ENCODE measurements at regions not wholly inside any gene's neighbourhood (a gene's known extent, or its start where the extent isn't known, plus 50 kb on each side); places are given as distances from the start of the nearest gene placed in this dataset.
A peak's percentile ranks its signal among the peaks of the same experiment; 100 is the strongest.
"Not testable (repeated sequence)": the region's sequence is repeated elsewhere in the genome, so short reads cannot be mapped to it uniquely, and the experiment has no call there.

DNA sequence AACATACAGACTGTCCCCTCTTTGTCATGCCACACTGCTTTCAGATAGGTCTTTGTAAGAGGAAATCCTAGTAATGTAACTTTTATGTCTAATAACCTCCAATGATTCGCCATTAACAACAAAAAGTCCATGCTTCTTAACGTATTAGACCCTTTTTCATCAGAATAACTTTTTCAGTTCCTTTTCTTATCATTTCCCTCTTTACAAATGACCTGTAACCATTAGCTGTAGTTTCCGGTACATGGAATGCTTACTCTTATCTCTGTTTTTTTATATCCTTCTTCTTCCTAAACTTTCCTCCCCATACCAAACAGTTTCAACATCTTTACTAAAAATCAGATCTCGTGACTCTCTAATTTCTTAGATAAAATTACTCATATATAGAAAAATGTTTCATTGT is 268.9 kb upstream of the TYRP1 start:
- no peak for DNase-seq (ENCODE audit: low spot score)

DNA sequence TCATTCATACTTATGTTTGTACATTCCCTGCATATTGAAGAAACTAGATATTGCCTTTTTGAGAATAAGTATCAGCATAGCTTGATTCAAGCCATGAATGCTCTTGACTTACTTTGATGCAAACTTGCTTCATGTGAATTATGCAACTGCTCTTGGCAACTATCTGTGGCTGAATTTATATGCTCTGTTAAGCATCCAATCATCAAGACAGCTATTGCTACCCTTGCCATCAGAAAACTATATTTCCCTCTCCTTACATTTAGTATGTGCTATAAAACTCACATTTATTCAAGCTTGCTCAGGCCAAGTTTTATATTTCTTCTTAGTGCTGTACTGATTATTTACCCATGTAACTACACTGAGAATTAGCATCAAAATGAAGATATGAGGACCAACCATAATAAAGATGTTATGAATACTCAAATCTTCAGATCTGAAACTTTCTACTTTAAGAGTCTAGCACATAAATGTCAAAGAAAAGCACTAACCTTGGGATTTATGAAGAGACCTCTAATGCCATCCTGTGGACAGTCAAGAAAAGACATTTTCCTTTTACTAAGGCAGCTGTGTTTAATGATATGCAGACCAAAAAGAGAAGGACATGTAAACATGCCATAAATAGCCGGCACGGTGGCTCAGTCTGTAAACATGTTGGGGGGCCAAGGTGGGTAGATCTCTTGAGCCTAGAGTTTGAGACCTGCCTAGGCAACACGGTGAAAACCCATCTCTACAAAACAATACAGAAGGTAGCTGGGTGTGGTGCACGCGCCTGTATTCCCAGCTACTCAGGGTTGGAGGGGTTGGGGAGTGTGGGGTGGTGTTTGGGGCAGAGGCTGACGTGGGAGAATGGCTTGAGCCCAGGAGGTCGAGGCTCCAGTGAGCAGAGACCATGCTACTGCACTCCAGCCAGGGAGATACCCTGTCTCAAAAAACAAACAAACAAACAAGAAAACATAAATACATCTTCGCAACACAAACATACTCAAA is 267.0 kb upstream of the TYRP1 start:
- no peak for DNase-seq (ENCODE audit: low spot score)

DNA sequence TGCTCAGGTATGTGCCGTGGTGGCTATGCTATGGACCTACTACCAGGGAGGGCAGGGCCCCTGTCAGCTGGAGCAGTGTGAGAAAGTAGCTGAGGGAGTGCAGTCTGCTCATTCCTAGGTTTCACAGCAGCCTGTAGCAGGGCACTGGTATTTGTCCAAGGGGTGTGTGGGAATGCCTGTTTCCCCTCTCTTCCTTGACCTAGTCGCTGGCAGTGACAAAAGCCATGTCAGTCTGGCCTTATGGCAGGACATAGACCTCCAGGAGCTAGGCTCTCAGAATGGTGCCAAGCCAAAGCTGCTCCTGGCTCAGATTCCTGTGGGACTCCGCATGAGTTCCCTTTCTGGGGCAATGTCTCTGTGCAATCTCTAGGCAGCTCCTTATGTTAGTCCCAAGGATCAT is 253.9 kb upstream of the TYRP1 start:
- DNase-seq (ENCODE audit: low spot score): no peak

DNA sequence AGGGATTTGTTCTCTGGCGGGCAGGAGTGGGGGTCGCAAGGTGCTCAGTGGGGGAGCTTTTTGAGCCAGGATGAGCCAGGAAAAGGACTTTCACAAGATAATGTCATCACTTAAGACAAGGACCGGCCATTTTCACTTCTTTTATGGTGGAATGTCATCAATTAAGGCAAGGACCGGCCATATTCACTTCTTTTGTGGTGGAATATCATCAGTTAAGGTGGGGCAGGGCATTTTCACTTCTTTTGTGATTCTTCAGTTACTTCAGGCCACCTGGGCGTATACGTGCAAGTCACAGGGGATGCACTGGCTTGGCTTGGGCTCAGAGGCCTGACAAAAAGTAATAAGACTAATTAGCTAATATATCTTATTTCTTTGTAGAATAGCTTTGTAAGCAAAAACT is 252.1 kb upstream of the TYRP1 start:
- not testable (repeated sequence) for DNase-seq (ENCODE audit: low spot score)

DNA sequence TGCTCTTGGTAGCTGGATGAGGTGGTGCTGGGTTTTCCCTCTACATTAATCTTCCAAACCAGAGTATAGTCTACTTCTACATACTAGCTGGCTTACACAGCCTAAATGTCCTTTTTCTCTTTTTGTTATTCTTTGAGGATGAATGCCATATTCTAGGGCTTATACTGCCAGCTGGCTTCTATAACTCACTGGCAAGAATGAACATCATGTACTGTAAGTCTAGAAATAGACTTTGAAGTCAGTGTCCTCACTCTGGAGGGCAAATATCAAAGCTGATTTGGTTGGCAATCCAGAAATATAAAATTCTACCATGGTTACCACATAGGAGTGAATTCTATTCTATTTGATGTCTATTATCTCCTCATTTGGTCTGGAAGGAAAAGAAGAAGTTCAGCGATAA is 251.7 kb upstream of the TYRP1 start:
- DNase-seq (ENCODE audit: low spot score): no peak

DNA sequence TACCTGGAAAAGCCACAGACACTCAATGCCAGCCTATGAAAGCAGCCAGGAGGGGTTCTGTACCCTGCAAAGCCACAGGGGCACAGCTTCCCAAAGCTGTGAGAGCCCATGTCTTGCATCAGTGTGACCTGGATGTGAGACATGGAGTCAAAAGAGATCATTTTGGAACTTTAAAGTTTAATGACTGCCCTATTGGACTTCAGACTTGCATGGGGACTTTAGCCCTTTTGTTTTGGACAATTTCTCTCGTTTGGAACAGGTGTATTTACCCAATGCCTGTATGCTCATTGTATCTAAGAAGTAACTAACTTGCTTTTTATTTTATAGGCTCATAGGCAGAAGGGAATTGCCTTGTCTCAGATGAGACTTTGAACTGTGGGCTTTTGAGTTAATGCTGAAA is 244.9 kb upstream of the TYRP1 start:
- DNase-seq (ENCODE audit: low spot score): no peak

DNA sequence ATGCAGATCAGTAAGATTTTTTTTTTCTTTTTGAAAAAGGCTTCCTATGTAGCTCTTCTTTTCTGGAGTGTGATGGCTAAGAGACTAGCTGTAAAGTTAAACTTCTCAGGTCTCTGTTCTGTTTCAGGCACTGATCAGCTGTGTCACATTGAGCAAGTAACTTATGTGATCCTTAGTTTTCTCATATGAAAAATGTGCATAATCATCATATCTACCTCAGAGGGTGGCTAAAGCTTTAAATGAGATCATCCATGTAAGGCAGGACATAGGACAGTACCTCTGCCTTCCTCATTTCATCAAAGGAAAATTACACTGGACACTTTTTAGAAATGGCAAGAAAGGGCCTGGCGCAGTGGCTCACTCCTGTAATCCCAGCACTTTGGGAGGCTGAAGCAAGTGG is 235.9 kb upstream of the TYRP1 start:
- no peak for DNase-seq (ENCODE audit: low spot score)

DNA sequence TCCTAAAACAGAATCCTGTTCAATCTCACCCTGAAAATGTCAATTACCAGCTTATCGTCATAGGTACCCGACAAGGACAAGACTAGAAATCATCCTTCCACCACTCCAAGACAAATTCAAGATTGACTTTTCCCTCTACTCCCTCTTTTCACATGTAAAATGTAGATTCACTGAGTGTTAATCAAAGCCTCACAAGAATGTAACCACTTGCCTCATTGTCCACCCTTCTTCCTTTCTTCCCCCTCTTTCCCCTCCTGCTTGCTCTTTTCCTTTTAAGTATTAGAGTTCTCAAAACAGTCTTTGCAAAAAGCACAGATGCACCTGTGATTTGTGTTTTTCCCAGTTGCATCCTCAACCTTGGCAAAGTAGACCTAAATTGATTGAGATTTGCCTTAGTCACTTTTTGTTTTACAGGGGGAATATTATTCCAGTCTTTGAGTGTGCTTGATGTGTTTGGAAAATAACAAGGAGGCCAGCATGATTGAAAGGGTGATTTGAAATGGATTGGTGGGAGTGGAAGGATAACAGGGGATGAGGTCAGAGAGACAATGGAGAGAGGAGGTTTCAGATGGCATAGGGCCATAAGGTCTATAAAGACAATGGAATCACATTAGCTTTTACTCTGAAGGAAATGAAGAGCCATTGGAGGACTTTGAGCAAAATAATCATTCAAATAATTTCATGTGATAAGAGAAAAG is 231.3 kb upstream of the TYRP1 start:
- DNase-seq (ENCODE audit: low spot score): no peak

DNA sequence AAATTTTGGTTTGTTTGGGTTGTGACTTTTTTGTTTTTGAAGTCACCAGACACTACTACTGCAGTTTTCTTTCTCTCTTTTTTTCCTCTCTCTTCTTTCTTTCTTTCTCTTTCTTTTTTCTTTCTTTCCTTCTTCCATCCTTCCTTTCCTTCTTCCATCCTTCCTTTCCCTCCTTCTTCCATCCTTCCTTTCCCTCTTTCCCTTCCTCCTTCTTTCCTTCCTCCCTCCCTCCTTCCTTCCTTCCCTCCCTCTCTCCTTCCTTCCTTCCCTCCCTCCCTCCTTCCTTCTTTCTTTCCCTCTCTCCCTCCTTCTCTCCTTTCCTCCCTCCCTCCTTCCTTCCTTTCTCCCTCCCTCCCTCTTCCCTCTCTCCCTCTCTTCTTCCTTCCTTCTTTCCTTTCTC is 230.3 kb upstream of the TYRP1 start:
- no peak for DNase-seq (ENCODE audit: low spot score)

DNA sequence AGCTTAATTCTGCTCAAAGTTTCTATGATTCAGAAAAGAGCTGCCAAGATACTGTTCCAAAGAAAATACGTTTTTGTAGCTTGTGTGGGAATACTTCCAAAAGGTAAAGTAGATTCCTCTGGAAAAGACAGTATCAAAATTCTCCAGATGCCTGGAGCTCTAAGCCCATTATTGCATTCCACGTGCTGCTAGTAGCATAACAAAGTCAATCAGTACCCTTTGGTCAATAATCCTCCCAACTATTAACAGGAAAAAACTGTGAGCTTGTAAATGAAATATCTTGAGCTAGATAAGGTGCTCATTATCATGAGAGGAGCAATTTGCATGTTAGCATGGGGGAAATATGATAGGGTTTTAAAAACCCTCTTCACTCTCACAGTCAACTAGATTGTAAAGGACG is 229.5 kb upstream of the TYRP1 start:
- DNase-seq (ENCODE audit: low spot score): no peak

DNA sequence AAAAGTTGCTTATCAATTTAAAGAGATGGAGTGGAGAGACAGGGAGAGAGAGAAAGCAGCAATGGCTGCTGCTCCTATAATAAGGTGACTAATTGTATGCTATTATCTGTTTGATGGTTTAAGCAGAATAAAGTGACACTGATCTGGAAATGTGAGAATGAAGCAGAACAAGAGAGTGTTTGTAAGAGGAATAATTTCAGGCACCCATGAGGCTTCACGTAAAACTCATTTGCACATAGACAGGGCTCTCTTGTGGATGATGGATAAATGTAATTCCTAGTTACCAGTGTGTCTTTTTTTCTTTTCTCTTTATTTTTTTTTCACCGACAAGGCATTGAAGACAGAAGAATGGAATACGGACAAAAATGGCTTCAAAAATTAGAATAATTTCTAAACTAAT is 228.8 kb upstream of the TYRP1 start:
- DNase-seq (ENCODE audit: low spot score): no peak

DNA sequence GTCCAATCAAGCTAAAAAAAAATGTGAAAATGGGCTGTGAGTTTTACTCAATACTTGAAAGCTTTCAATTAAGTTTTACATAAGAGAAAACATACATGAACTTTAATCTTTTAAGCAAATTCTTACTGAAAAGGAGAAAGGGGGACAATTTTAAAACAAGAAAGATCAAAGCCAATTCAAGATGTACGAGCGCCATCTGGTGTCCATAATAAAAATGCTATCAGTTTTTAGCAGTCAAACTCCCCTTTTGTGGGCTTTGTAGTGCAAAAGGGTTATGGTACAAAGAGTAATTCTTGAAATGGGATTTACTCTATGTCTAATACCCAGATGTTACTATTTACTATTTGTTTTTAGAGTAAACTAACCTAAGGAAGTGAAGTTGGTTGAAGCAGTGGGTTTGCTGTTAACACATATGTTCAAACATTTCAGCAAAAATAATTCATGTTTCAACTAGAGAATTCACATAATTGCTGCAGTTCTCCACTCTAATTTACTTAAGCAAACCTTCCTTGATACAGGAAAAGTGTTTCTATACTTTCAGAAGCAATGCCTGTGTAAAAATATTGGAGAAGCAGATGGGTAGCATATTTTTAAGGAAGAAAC is 228.2 kb upstream of the TYRP1 start:
- DNase-seq (ENCODE audit: low spot score): peak; percentile 0

DNA sequence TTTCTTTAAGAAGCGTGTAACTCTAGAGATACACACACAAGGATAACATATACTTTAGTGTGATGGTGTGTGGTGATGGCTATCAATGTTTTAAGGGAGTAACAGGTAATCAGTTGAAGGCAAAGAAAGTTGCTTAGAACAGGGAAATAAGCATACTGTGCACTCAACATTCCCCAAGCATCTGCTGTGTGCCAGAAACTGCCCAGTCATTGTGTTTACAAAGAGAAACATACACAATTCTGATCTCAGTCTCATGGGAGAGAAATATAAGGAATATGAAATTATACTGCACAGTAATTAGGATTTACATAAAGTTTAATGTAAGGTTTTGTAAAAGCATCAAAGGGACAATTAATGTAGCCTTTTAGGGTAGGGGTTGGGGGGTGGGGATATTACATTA is 224.1 kb upstream of the TYRP1 start:
- DNase-seq (ENCODE audit: low spot score): no peak

DNA sequence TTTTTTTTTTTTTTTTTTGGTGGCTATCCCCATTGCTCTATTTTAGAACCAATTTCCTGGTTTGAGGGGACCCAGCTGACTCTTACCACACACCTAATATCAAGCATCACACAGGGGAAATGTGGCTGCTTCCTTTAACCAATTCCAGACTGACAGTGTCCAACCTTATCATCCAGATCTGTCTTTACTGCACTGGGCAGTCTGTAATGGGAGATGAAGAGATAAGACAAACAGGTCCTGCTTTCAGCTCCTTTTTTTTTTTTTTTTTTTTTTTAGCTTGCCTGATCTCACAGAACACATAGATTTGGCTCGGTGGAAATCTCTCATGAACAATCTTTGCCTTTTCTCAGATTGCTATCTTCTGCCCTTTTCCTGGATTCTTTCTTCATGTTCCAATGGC is 198.8 kb upstream of the TYRP1 start:
- DNase-seq (ENCODE audit: low spot score): no peak

DNA sequence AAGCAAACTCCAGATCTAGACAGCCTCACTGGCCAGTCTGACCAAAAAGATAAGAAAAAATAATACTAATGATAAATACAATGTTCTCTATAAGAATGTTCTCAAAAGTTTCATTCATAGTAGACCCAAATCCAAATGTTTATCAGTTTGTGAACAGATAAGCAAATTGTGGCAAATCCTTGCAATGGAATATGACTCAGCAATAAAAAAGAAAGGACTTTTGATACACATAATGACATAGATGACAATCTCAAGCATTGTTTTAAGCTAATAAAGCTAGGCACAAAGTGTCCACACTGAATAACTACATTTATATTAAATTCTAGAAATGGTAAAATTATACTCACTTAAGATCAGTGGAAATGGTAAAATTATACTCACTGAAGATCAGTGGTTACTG is 195.4 kb upstream of the TYRP1 start:
- DNase-seq (ENCODE audit: low spot score): no peak

DNA sequence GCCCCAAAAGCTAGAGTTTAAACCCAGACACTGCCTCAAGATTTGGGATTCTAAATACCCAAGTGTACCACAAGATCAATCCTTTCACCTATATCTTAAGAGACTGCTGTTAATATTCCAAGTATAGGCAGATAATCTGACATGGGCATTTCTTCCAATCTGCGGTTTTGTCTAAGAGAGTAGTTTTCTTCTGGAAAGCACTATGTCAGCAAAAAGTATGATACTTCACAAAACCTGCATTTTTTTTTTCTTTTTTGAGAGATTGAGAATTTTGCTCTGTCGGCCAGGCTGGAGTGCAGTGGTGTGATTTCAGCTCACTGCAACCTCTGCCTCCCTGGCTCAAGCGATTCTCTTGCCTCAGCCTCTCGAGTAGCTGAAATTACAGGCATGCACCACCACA is 190.7 kb upstream of the TYRP1 start:
- DNase-seq (ENCODE audit: low spot score): no peak

DNA sequence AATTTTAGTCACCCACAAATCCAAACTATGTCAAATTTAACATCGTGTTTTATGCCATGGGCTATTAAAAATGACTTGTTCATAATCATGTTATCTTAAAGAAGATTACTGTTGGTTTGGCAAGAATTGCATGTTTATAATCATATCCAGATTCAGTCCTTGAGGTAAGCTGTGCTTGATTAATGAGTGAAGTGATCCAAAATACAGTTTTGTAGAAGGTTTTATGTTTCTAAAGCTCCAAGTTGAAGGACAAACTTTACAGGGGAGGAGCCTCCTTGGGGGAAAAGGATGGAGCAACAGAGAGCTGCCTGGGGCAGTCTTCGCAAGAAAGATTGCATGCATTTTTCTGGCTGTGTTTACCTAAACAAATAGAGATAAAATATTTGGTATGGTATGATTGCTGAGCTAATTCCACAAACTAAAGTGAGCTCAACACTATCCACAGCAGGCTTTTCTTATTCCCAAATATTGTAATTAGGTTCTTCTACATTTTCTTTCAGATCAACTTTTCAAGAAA is 189.5 kb upstream of the TYRP1 start:
- DNase-seq (ENCODE audit: low spot score): no peak

DNA sequence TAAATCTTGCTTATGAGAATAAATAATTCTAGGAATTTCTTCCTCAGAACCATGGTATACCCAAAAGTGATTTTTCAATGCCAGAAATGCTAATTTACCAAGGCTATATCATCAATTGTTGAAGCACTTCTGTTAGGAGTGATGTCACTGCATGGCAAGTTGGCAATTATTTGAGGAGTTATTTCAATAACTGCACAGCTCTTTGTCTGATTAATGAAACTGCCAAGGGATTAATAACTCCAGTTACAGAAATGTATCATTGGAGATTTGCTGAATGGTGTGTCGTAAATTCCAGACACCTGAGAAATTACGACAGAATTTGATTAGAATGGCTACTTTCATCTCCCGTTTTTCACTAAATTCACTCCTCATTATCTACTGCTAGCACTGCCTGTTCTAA is 182.6 kb upstream of the TYRP1 start:
- DNase-seq (ENCODE audit: low spot score): no peak

DNA sequence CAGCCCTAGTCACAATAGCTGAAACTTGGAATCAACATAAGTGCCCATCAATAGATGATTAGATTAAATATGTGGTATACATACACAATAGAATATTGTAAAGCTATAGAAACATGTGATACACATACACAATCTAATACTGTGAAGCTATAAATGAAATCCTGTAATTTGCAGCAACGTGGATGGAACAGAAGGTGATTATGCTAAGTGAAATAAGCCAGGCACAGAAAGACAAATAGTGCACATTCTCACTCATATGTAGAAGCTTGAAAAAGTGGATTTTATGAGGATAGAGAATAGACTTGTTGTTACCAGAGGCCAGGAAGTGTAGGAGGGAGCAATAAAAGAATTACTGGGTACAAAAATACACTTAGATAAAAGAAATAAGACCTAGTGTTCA is 181.5 kb upstream of the TYRP1 start:
- DNase-seq (ENCODE audit: low spot score): no peak

DNA sequence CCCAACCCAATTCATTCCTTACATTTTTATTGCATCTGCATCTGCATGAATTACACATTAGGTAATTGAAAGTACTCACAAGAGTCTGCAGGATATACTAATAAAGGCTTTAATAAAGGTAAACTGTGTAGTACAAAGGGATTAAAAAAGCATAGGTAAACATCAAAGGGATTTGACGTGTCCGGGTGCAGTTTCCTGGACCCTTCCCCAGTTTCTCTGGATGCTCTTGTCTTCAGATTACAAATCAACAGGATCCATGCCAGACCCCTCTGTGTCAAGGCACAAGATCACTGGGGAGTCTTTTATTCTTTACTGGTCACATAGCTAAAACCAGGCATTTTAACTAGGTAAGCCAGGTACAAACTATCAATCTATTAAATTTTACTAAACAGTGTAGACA is 177.2 kb upstream of the TYRP1 start:
- no peak for DNase-seq (ENCODE audit: low spot score)

DNA sequence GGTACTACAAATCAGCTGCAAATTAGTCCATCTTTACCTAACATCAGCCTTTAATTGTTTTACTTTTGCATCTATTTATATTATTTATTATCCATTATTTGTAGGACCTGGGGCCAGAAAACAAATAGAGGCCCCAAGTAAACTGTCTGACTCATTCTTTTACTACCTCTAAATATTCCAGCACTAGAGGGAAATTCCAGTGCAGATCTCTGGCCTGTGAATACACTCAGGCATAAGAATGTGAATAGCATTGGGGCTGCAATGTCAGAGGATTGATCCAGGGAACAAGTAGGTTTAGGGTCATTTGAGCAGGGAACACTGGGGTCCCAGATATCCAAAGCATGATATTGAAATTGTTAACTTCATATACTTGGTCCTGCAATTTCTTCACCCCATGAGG is 176.6 kb upstream of the TYRP1 start:
- DNase-seq (ENCODE audit: low spot score): no peak

DNA sequence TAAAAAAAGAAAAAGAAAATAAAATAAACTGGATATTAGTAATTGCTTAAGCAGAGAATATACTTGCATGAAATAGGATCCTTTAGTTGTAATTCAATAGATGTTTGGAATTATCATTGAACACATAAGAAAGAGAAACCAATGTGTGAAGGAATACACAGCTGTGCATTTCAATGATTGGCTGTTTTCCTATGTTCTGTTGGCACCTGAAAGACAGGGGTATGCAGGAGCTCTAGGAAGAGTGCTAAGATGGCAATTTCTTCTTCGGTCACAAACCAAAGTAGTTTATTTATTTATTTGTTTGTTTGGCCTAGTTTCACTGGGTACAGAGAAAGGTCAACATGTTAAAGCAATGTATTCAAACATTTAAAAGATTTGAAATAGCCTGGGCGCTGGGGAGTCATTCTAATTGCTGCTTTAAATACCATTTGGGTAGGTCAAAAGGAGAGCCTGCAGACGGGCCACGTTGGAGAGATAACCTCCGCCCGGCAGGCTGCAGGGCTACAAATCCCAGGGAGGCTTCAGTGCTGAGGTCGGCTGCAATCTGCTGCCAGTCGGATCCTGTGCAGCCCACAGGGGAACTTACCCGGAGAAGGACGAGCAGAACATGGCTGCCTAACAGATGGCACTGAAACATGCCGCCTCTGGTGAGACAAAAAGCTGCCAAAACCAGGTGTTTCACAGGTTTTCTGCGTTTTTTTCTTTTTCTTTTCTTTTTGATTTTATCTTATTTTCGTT is 154.2 kb upstream of the TYRP1 start:
- peak; percentile 1 for DNase-seq (ENCODE audit: low spot score)

Measured in HuH-7 (cell line).